Uterus (tissue), 3 donors: ENCODE measurements at regions not wholly inside any gene's neighbourhood (a gene's known extent, or its start where the extent isn't known, plus 50 kb on each side); places are given as distances from the start of the nearest gene placed in this dataset.

Source experiments
- DNase-seq, 2 donors: peaks; one replicate each; pipeline ENCODE4 v3.0.0-alpha.2; 2019 to 2020
- H3K27ac ChIP-seq, 2 donors: fragments of 200-600 bp; sonication (generic); 1 replicate in 1 of 2; 2 replicates in 1 of 2; pipeline ENCODE4 v1.5.1; 2016 to 2018
- H3K27me3 ChIP-seq, 2 donors: fragments of 200-600 bp; sonication (generic); one replicate each; pipeline ENCODE4 v1.5.1; 2018 to 2019; ENCODE audit warnings: control low read depth in 1 of 2
- H3K36me3 ChIP-seq, 2 donors: fragments of 200-600 bp; sonication (generic); one replicate each; pipeline ENCODE4 v1.5.1; 2019; ENCODE audit warnings: control low read depth in 1 of 2
- H3K4me1 ChIP-seq, 2 donors: fragments of 200-600 bp; sonication (generic); one replicate each; pipeline ENCODE4 v1.5.1; 2018 to 2019; ENCODE audit warnings: control low read depth in 1 of 2
- H3K4me3 ChIP-seq, 2 donors: fragments of 200-600 bp; sonication (generic); 1 replicate in 1 of 2; 2 replicates in 1 of 2; pipeline ENCODE4 v1.5.1; 2018 to 2019; ENCODE audit warnings: mild to moderate bottlenecking in 1 of 2
- H3K9me3 ChIP-seq, 2 donors: fragments of 200-600 bp; sonication (generic); one replicate each; pipeline ENCODE4 v1.5.1; 2019; ENCODE audit warnings: control low read depth in 1 of 2
- CTCF ChIP-seq, 4 experiments: fragments of 200-600 bp in 2 of 4; fragments of 450-650 bp in 2 of 4; sonication (generic) in 2 of 4; IDR thresholded peaks; one replicate each; pipeline ENCODE4 v1.5.1; 2016 to 2019; ENCODE audit warnings: antibody characterized with exemption in 4 of 4, mild to moderate bottlenecking in 2 of 4, moderate library complexity in 1 of 4
- POLR2A ChIP-seq, 2 donors: fragments of 450-650 bp; IDR thresholded peaks; one replicate each; pipeline ENCODE4 v1.6.1; 2016; ENCODE audit warnings: antibody characterized with exemption in 2 of 2, mild to moderate bottlenecking in 1 of 2, moderate library complexity in 1 of 2
- intact Hi-C: fragments of 100-400 bp; cut with DNase I; formaldehyde crosslinking; loops from one replicate; pipeline ENCODE4 v1.15.1; 2023; ENCODE audit warnings: low total_unique reads
- donor health status: DM: yes; HTN: yes; CAD: no.

- H3K4me1 ChIP-seq, result peaks cover 0 to 3% of the 10 kb centered on the region in 2 donors
- H3K4me3 ChIP-seq, result no peak overlapping the region
- peak overlapping the region; percentile 57 to 71 for H3K27ac ChIP-seq
- no peak for DNase-seq
- no peaks in the 10 kb centered on the region for H3K9me3 ChIP-seq
- intact Hi-C loops, result no loop called here
- no peaks in the 10 kb centered on the region for H3K36me3 ChIP-seq
- TF ChIP-seq POLR2A (IDR thresholded peaks at IDR 0.05) (no peak), CTCF (IDR thresholded peaks at IDR 0.05) (no peak)
- H3K27me3 ChIP-seq, result no peaks in the 10 kb centered on the region
Observed at GRCh38 chr7:25496476-25497368, 268.4 kb upstream of the NPVF start.

GRCh38 chr7:25500393-25500921, 272.2 kb upstream of the NPVF start:
- H3K27me3 ChIP-seq, result no peaks in the 10 kb centered on the region
- no peaks in the 10 kb centered on the region for H3K4me1 ChIP-seq
- intact Hi-C loops, result no loop called here
- no peak for DNase-seq
- H3K36me3 ChIP-seq, result no peaks in the 10 kb centered on the region
- H3K4me3 ChIP-seq, result no peak overlapping the region
- TF ChIP-seq POLR2A (IDR thresholded peaks at IDR 0.05) (no peak), CTCF (IDR thresholded peaks at IDR 0.05) (no peak)
- H3K27ac ChIP-seq, result peak overlapping the region; percentile 27 to 58
- H3K9me3 ChIP-seq, result no peaks in the 10 kb centered on the region

GRCh38 chr7:25503306-25503705, 275.0 kb upstream of the NPVF start:
- TF ChIP-seq CTCF (IDR thresholded peaks at IDR 0.05) (no peak), POLR2A (IDR thresholded peaks at IDR 0.05) (no peak)
- Histone ChIP-seq H3K36me3 (no peaks in the 10 kb centered on the region), H3K9me3 (no peaks in the 10 kb centered on the region), H3K4me1 (no peaks in the 10 kb centered on the region), H3K27ac (no peak overlapping the region), H3K27me3 (no peaks in the 10 kb centered on the region), H3K4me3 (no peak overlapping the region)
- intact Hi-C loops, result no loop called here
- no peak for DNase-seq

- Histone ChIP-seq H3K27me3 (no peaks in the 10 kb centered on the region), H3K9me3 (no peaks in the 10 kb centered on the region), H3K27ac (no peak overlapping the region), H3K4me1 (no peaks in the 10 kb centered on the region), H3K36me3 (no peaks in the 10 kb centered on the region), H3K4me3 (no peak overlapping the region)
- intact Hi-C loops, result no loop called here
- TF ChIP-seq CTCF (IDR thresholded peaks at IDR 0.05) (no peak), POLR2A (IDR thresholded peaks at IDR 0.05) (no peak)
- no peak for DNase-seq
Observed at GRCh38 chr7:25512061-25512687, 283.9 kb upstream of the NPVF start.
